Stimulated activated CD8-positive, alpha-beta memory T cell treated with anti-CD3 and anti-CD28 coated beads, Interleukin-2, amount 100 ng/mL, for 48 hours (primary cell): ENCODE measurements at regions not wholly inside any gene's neighbourhood (a gene's known extent, or its start where the extent isn't known, plus 50 kb on each side); places are given as distances from the start of the nearest gene placed in this dataset.
"Not testable (repeated sequence)": the region's sequence is repeated elsewhere in the genome, so short reads cannot be mapped to it uniquely, and the experiment has no call there.

Experiments
- DNase-seq, 2 donors: peaks; one replicate each; pipeline ENCODE4 v3.0.0-alpha.2; 2020; ENCODE audit warnings: low read depth in 2 of 2

DNA sequence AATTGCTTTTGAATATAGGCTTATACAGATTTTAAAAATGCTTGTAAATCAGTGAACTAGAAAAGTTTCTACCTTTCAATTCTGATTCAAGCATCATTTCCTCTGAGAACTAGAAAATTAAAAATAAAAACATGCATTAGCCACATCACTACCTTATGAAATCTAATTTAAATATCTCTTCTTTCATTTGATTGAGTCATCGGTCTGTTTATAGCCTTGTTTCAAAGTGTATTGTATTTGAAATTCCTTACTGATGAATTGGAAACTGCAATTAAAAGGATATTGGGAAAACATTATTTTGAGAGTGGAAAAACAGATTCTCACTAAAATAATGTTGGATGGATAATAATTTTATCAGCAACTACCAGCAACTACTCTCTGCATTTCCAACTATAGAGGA, 717.7 kb upstream of the FAM98A start:
- no peak for DNase-seq

DNA sequence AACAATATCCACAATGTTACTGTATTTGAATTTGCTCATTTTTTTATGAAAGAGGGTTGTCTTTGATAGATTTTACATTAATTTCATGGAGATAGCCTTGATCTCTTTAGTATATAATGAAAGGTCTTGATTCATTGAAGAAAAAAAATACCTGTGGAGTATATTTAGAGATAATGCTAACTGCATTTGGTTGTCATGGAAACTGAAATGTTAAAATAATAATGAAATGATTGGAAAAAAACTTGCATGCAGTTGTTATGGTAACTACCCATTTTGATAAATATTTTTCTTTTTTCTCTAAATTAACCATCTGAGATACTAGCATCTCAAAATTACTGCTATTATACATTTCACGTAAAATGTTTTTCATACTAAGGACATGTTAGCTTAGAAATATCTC, 712.7 kb upstream of the FAM98A start:
- no peak for DNase-seq

DNA sequence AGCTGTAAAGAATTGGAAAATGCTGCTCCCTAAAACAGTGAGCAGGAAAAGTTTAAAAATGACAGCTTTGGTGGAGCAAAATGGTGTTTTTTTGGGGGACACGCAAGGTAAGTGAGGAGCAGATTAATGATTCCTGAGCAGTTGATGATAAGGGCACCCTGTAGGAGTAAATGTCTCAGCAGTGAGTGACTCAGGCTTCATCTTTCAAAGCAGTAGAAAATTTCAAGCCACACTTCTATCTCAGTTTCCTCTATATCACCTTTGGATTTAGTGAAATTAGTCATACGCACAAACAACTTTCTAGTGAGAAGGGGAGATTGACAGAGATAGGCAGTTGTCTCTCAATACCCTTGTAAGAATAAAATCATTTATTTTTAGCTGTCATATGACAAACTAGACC, 709.0 kb upstream of the FAM98A start:
- no peak for DNase-seq

DNA sequence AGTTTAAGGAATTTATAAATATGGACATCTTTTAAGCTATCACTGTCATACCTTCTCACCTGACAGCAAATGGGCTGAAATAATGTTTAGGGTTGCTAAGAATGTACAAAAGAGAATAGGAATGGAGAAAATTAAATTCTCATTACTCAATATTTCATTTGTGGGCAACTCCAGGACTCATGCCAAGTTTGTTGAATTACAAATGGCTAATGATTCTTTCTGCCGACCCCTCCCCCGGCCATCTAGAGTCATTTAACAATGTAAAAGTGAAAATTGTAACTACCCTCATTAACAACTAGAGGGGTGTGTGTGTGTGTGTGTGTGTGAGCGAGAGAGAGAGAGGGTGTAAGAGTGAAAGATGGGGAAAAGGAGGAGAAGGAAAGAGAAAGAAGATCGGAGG, 708.5 kb upstream of the FAM98A start:
- DNase-seq: no peak

DNA sequence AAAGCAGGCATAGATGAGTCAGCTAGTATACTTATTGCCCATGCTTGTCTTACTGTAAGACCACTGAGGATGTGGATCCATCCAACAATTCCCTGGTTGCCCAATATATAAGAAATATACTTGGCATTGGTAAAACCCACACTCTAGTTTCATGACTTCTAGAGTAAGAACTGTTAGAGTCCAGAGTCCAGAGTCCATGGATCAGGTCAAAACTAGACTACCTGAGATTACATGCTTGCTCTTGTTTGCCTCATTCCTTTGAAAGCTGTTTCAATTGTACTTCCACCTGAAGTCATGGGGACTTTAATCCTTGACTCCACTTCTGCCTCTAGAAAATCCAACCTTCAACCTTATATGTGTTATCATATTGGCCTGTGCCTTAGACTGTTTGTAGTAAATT, 707.6 kb upstream of the FAM98A start:
- DNase-seq: no peak

DNA sequence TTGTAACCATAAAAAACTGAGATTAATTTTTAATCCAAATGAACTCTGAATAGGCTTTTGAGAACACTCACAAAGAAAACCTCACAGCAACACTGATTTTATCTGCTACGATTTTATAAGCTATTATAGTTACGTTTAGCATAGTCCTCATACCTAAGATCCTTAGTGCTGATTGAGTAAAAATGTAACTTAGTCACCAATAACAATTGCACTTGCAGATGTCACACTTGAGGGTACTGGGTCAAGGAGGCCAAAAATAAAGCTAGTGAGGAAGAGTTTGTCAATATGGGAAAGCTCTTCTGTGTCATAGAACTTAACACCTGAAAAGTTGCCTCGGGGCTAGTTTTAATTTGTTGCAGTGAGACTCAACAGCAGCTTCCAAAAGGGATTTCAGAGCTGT, 706.5 kb upstream of the FAM98A start:
- no peak for DNase-seq

DNA sequence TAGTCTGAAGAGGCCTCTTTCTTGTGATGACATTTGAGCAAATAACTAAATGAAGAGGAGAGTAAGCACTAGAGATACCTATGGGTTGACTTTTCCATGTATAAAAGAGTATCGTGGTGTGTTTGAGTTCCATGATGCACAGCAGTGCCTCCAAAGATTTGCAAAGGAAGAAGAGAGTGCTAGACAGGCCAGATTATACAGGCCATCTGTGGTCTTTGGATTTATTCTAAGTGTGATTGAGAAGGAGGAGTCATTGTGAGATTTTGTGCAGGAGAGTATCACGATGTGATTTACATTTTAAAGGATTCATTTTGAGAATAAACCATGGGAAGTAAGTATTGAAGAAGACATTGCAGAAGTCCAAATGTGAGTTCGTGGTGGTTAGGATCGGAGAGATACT, 695.9 kb upstream of the FAM98A start:
- DNase-seq: no peak

DNA sequence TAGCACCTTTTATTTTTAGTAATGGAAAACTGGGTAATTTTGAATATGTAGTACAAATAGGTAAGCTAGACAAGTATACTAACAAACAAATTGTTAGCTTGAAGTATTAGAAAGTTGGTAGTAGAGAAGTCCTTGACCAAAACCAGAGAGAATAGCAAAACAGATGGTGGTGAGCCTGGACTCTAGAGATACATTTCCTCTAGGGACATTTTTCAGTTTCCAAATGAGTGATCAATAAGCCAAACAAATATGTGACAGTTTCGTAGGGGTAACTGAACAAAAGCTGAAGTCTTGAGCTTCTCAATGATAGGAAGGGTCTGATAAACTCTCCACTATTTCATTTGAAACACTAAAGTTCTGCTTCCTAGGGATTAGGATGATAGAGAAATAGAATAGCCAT, 692.0 kb upstream of the FAM98A start:
- no peak for DNase-seq

DNA sequence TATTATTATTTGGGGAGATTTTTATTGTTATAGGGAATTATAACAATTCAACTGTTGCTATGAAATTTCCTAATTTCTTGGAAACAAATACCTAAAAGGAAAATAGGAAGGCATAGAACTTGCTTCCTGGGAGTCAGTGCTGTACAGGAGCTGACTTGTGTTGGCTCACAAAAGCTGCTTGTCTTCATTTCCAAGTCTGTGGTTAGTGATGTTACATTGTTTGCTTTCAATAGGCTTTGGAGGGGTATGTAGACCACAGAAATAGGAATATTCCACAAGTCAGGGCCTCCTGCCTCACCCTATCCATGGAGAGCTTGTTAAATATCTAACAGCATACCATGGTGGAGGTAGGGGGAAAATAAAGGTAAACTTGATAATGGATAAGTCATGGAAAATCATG, 688.9 kb upstream of the FAM98A start:
- DNase-seq: no peak

DNA sequence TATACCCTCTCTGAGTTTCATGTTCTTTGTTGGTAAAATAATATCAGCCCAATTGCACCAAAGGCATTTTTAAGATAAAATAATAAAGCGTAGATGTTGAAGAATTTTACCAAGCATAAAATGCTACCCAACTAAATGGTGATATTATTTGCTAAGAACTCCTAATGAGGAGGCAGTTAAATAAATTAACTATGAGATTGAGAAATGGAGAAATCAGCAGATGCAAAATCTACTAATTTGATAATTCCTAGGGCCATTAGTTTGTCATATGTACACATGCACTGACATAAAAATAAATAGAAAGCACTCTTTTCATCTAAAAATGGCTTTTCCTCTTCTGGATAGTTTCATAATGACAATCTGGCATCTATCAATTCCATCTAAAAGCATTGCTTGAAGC, 681.5 kb upstream of the FAM98A start:
- DNase-seq: no peak

DNA sequence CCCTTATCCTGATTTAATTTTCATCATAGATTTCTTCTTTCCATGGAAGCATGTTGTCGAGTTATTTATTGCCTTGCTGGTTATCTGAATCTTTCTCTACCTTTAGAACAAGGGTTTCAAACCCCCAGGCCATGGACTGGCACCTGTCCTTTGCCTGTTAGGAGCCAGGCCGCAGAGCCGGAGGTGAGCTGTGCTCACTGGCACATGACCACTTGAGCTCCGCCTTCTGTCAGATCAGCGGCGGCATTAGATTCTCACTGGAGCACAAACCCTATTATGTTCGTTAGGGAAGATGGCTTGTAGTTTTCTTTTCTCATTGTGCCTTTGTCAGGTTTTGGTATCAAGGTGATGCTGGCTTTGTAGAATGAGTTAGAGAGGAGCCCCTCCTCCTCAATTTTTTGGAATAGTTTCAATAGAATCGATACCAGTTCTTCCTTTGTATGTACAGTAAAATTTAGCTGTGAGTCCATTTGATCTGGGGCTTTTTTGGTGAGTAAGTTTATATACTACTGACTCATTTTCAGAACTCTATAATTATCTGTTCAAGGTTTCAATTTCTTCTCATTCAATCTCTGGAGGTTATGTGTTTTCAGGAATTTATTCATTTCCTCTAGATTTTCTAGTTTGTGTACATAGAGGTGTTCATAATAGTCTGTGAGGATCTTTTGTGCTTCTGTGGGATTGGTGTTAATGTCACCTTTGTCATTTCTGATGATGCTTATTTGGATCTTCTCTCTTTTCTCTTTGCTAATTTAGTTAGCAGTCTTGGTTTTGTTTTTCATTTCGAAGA, 668.0 kb upstream of the FAM98A start:
- DNase-seq: no peak

DNA sequence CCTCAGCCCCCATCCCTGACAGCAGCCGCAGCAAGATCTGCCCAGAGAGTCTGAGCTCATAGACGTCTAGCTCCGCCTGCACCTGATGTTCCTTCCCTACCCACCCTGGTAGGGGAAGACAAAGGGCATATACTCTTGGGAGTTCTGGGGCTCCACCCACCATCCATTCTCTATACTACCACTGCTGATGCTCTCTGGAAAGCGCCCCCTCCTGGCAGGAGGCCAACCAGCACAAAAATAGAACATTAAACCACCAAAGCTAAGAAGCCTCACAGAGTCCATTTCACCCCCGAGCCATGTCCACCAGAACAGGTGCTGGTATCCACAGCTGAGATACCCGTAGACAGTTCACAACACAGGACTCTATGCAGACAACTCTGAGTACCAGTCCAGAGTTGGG, 662.6 kb upstream of the FAM98A start:
- DNase-seq: no peak

DNA sequence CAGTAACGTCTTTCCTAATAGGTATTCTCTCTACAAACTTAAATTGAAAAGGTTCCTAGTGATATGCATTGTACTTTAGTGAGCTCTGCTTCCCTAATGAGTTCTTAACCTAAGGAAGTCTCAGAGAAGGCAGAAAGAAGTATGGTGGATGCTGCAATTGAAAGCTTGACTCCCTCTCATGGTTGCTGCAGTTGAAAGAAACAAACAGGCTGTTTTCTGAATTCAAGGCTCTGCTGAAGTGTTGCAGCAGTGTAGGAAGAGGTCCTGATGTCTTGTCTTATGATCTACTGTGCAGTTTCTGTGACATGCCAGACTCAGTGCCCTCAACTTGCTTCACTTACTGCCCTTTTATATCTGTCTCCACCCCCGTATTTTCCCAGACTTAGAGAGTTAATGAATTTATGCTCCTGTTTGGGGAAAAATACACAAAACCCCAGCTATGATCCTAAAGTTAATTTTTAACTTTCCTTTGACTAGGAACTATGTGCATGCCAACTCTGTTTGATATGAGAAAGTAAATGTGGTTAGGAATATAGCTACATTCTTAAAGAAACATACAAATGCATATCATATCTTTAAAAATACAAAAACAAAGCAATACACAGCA, 655.3 kb upstream of the FAM98A start:
- no peak for DNase-seq

DNA sequence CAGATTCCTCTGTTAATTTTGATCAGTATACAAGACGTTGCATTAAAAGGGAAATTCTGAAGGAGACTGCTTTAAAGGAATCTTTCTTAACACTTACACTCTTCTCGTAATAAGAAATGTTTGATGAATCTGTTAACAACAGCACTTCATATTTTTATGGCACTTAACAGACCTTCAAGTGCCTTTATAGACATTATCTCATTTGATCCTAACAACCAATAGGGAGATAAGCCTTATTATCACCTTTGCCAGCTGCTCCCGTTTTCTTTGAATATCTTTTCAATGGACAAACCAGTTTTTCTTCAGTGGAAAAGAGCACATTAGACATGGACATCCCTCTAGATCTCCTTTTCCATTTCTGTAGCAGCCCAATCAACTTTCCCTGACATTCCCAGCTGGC, 653.0 kb upstream of the FAM98A start:
- no peak for DNase-seq

DNA sequence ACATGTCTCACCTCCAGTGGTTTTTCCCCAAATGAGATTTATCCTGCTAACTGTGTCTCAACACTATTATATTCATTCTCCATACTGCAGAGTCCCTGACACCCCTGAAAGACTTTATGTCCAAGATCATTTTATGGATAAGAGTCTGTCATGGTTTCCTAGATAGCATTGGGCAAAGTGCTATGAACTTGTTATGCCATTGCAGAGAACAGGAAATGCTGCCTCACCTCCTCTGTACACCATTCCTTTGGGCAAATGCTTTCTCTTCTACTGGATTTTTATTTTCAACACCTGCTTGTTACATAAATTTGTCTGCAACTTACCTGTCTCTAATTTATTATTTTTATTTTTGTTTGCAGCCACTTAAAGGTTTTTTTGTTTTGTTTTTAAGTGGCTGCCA, 652.5 kb upstream of the FAM98A start:
- DNase-seq: no peak

DNA sequence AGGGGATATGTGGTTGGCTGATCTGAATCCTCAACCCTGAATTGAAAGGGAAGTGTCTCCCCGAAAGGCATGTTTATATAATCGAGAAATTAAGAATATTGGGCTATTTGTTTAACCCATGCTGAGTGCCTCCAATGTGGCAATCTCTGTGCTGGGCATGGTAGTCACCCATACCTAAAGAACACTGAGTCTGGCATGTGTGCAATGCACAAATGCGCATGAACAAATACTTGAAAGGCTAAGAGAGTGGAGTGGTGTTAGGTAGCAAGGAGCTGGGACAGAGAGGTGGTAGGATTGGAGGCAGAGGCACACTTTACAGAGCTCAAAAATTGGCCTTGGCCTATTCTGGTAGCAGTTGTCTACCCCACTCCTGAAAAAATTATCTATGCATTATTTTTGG, 645.1 kb upstream of the FAM98A start:
- no peak for DNase-seq

DNA sequence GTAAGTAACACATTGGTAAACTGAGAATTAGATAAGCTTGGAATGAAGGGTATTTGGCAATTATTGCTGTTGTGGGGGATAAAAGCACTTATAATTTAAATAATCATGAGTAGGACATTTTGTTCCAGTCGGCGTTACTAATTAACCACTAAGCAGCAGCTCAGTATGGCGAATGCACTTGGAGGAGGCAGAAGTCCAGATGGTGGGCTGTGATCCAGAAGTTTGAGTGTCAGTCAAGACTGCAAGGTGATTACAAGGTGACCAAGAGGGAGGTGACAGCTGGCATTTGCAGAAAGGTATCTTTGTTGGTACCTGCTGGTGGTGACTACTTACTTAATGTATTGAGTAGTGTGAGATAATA, 643.6 kb upstream of the FAM98A start:
- DNase-seq: no peak

DNA sequence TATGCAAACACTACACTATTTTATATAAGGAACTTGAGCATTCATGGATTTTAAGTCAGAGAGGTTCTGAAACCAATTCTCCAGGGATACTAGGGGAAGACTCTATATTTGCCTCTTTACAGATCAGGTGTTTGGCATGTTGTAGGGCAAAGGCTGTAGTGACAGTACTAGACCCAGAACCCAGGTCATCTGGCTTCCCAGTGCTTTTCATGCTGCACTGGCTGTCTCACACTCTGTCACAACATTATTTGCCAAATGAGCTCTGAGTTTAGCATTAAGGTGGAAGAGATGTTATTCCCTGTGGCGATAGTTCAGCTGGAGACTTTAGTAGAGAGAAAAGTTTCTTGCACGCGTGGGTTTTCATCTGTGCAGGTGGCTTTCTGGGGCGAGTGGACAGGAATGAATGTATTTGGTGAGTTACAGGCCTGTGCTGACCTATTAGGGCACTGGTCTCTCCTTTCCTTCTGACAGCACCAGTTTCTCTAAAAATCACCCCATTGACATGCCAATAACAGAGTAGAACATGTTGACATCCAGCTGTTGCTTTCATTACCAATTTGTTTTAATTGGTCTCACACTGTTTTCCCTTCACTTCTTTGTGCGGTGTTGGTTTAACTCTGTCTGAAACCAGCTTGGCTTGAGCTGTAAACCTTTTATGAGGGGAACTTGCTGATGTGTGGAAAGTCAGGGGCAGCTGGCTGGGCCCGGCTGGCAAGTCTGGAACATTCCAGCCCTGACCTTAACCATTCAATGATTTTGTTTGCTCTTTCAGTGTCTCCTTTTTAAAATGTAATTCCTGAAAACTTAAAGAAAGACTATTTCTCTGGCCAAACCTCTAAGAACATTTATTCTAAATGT, 643.0 kb upstream of the FAM98A start:
- DNase-seq: no peak

DNA sequence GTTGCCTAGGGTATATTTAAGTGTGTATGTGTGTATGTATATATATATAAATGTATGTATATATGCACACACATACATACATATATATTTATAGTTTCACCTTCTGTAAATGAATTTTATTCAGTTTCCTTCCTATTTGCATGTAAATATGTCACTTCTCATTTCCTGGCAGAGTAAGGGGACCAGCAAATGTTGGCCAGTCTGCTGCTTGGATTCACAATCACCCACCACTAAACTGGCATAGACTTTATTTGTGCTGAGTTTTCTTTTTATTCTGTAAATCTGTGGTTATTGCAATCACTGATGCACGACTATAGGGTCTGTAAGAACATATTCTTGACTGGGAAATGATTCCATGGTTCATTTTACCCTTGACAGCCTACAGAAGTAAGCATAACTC, 640.4 kb upstream of the FAM98A start:
- DNase-seq: no peak

DNA sequence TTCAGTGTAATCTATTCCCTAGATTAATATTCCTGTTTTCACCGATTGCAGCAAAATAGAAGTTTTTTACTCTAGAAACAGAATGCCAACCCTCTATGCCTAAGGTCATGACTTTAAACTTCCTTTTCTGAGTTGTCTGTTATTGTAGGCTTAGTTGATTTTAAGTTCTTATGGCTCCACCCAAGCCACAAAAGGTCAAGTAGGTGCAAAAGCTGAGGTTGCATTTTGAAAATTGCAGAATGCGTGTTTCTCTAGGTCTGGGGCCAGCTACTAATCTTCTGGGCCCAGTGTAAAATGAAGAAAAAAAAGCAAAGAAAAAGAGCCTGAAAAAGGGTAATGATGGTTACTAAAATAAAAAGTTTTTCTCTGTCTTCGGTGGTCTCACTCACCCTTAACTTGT, 635.7 kb upstream of the FAM98A start:
- no peak for DNase-seq

DNA sequence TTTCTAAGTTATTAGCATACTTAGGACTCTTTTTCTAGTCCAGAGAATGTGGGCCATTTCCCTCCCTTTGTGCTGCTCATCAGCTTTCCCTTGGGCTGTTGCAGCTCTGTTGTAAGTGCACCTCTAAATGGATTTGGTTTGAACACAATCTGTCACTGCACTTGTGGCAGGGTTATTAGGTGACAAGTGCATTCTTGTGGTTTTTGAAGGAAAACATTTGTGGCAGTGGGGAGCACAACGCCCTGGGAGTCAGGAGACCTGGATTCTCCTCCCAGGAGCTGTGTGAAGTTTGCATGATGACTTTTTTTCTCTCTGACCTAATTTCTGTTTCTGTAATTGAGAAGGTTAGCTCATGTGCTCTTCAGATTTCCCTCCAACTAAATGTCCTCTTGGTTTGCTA, 630.9 kb upstream of the FAM98A start:
- no peak for DNase-seq

DNA sequence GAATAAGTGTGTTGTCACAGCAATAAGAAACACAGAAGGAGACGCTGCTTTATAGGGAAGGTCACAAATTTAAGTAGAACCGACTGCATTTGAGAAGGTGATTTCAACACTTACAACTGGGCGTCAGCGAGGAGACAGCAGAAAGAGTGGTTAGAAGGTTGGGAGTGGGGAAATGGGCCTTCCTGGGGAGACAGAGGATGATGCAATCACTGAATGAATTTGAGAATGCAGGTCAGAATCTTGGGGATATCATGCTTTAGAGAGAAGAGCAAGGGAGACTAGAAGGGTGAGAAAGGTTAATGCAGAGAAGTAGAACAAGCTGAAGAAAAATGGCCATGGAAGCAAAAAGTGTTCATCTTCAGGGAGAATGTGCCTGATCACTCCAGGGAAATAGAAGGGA, 616.1 kb upstream of the FAM98A start:
- DNase-seq: no peak

DNA sequence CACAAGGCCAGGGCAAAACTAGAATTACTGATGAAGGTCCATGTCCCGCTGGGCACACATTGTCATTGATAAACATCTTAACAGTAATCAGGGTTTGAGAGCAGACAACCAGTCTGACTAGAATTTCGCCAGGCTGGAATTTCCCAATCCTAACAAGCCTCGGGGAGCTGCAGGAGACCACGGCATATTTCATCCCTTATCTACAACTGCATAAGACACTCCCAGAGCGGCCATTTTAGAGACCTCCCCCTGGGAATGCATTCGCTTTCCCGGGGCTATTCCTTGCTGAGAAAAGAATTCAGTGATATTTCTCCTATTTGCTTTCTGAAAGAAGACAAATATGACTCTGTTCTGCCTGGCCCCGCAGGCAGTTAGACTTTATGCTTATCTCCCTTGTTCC, 611.3 kb upstream of the FAM98A start:
- not testable (repeated sequence) for DNase-seq
